MM.1S (cell line): ENCODE measurements at regions not wholly inside any gene's neighbourhood (a gene's known extent, or its start where the extent isn't known, plus 50 kb on each side); places are given as distances from the start of the nearest gene placed in this dataset.

ENCODE experiments used
- DNase-seq: peaks from one replicate; pipeline ENCODE4 v3.0.0-alpha.2; 2015
- H2AFZ ChIP-seq: fragments of 300-600 bp; sonication (generic); 2 replicates; pipeline ENCODE4 v1.6.0; 2016; ENCODE audit warnings: antibody characterized with exemption, low read length
- H3F3A ChIP-seq: fragments of 300-600 bp; sonication (generic); 2 replicates; pipeline ENCODE4 v1.6.1; 2016; ENCODE audit warnings: mild to moderate bottlenecking, antibody characterized with exemption, low read length, moderate library complexity, mixed read lengths; ENCODE audit not compliant: insufficient read depth
- H3K27ac ChIP-seq: fragments of 300-600 bp; sonication (generic); 2 replicates; pipeline ENCODE4 v1.5.1; 2016; ENCODE audit warnings: mild to moderate bottlenecking, low read length
- H3K27me3 ChIP-seq: fragments of 300-600 bp; sonication (generic); replicated peaks from 2 replicates; pipeline ENCODE4 v1.6.0; 2016; ENCODE audit warnings: low read length; ENCODE audit not compliant: insufficient read depth
- H3K36me3 ChIP-seq: fragments of 300-600 bp; sonication (generic); replicated peaks from 2 replicates; pipeline ENCODE4 v1.6.1; 2016; ENCODE audit warnings: mild to moderate bottlenecking, low read length, mixed read lengths; ENCODE audit not compliant: insufficient read depth
- H3K4me1 ChIP-seq: fragments of 300-600 bp; sonication (generic); 2 replicates; pipeline ENCODE4 v1.6.1; 2016; ENCODE audit warnings: low read length, mixed read lengths
- H3K4me2 ChIP-seq: fragments of 300-600 bp; sonication (generic); 2 replicates; pipeline ENCODE4 v1.6.0; 2016; ENCODE audit warnings: low read depth, low read length
- H3K4me3 ChIP-seq: fragments of 300-600 bp; sonication (generic); 2 replicates; pipeline ENCODE4 v1.5.1; 2016; ENCODE audit warnings: low read length, mixed read lengths
- H3K79me2 ChIP-seq: fragments of 300-600 bp; sonication (generic); 2 replicates; pipeline ENCODE4 v1.6.1; 2016; ENCODE audit warnings: mixed run types, low read length, mixed read lengths
- H3K9ac ChIP-seq: fragments of 300-600 bp; sonication (generic); 2 replicates; pipeline ENCODE4 v1.6.1; 2016; ENCODE audit warnings: low read length, mixed read lengths
- H3K9me2 ChIP-seq: fragments of 300-600 bp; sonication (generic); replicated peaks from 2 replicates; pipeline ENCODE4 v1.6.1; 2016; ENCODE audit warnings: mild to moderate bottlenecking, low read length, mixed read lengths; ENCODE audit not compliant: insufficient read depth
- H3K9me3 ChIP-seq: fragments of 300-600 bp; sonication (generic); replicated peaks from 2 replicates; pipeline ENCODE4 v1.6.1; 2016; ENCODE audit warnings: mild to moderate bottlenecking, low read length, mixed read lengths; ENCODE audit not compliant: insufficient read depth
- H4K20me1 ChIP-seq: fragments of 300-600 bp; sonication (generic); 2 replicates; pipeline ENCODE4 v1.6.1; 2016; ENCODE audit warnings: mild to moderate bottlenecking, low read length, moderate library complexity, mixed read lengths; ENCODE audit not compliant: insufficient read depth
- CTCF ChIP-seq: fragments of 300-600 bp; sonication (generic); IDR thresholded peaks from 2 replicates; pipeline ENCODE4 v1.5.1; 2016; ENCODE audit warnings: antibody characterized with exemption, low read length, mixed read lengths
- EZH2 ChIP-seq: fragments of 300-600 bp; sonication (generic); optimal IDR thresholded peaks from 2 replicates; pipeline ENCODE3; 2017; ENCODE audit warnings: low read depth, mild to moderate bottlenecking, antibody characterized with exemption, low read length, mixed read lengths
- EZH2phosphoT487 ChIP-seq: fragments of 300-600 bp; sonication (generic); IDR thresholded peaks from 2 replicates; pipeline ENCODE4 v1.6.1; 2018; ENCODE audit warnings: antibody characterized with exemption, low read length

- Histone ChIP-seq H3K4me1 (no peaks in the 10 kb centered on the region), H3K9me3 (no peaks in the 10 kb centered on the region), H3K27ac (no peak overlapping the region), H3K79me2 (no peaks in the 10 kb centered on the region), H3K4me3 (no peak overlapping the region), H3K4me2 (no peak overlapping the region), H3K27me3 (no peaks in the 10 kb centered on the region), H3K36me3 (no peaks in the 10 kb centered on the region), H2AFZ (no peak overlapping the region), H3F3A (no peaks in the 10 kb centered on the region), H4K20me1 (no peaks in the 10 kb centered on the region), H3K9ac (no peak overlapping the region), H3K9me2 (no peaks in the 10 kb centered on the region)
- no peak for DNase-seq
- TF ChIP-seq EZH2: no peak
- TF ChIP-seq CTCF: no peak
- TF ChIP-seq EZH2phosphoT487: no peak
Measured at GRCh38 chr17:13113821-13114525, 96.1 kb upstream of the ELAC2 start.

- no peak overlapping the region for H3K9ac ChIP-seq
- no peaks in the 10 kb centered on the region for H3K27me3 ChIP-seq
- H3K9me2 ChIP-seq: no peaks in the 10 kb centered on the region
- H3K4me3 ChIP-seq: no peak overlapping the region
- TF ChIP-seq CTCF (no peak), EZH2phosphoT487 (no peak), EZH2 (no peak)
- H3K4me2 ChIP-seq: no peak overlapping the region
- DNase-seq: no peak
- no peaks in the 10 kb centered on the region for H3K79me2 ChIP-seq
- H4K20me1 ChIP-seq: no peaks in the 10 kb centered on the region
- H3K36me3 ChIP-seq: no peaks in the 10 kb centered on the region
- H3F3A ChIP-seq: no peaks in the 10 kb centered on the region
- H3K9me3 ChIP-seq: no peaks in the 10 kb centered on the region
- no peak overlapping the region for H3K27ac ChIP-seq
- H2AFZ ChIP-seq: no peak overlapping the region
- no peaks in the 10 kb centered on the region for H3K4me1 ChIP-seq
Measured at GRCh38 chr17:13107676-13108235, 89.9 kb upstream of the ELAC2 start.

GRCh38 chr17:13106171-13106570 is 88.3 kb upstream of the ELAC2 start:
- Histone ChIP-seq H3F3A (no peaks in the 10 kb centered on the region), H3K27me3 (no peaks in the 10 kb centered on the region), H3K4me1 (no peaks in the 10 kb centered on the region), H3K9me2 (no peaks in the 10 kb centered on the region), H3K4me3 (no peak overlapping the region), H3K9me3 (no peaks in the 10 kb centered on the region), H3K36me3 (no peaks in the 10 kb centered on the region), H2AFZ (no peak overlapping the region), H4K20me1 (no peaks in the 10 kb centered on the region), H3K27ac (no peak overlapping the region), H3K79me2 (no peaks in the 10 kb centered on the region), H3K4me2 (no peak overlapping the region), H3K9ac (no peak overlapping the region)
- TF ChIP-seq CTCF (no peak), EZH2 (no peak), EZH2phosphoT487 (no peak)
- DNase-seq: no peak
